Activated CD8-positive, alpha-beta T cell treated with anti-CD3 and anti-CD28 coated beads for 36 hours (primary cell): ENCODE measurements at regions not wholly inside any gene's neighbourhood (a gene's known extent, or its start where the extent isn't known, plus 50 kb on each side); places are given as distances from the start of the nearest gene placed in this dataset.

Source experiments
- ATAC-seq: fragments of 200-7000 bp; cut with Tn5 transposase; one replicate; pipeline ENCODE4 v1.10.0; 2021; ENCODE audit warnings: mild to moderate bottlenecking, moderate library complexity
- CTCF ChIA-PET: fragments of 350-600 bp; sonication (Branson Sonifier 250); formaldehyde crosslinking; loops from one replicate; lab custom pipeline; 2021; ENCODE audit warnings: antibody characterized with exemption; lab: Charles Lee
- POLR2A ChIA-PET: fragments of 350-600 bp; sonication (Branson Sonifier 250); formaldehyde crosslinking; loops from one replicate; lab custom pipeline; 2021; ENCODE audit warnings: antibody characterized with exemption; lab: Charles Lee
- DNase-seq: peaks from one replicate; pipeline ENCODE4 v3.0.0-alpha.2; 2020
- H3K27ac Mint-ChIP-seq: one replicate; pipeline ENCODE4 v1.8.0; 2021; ENCODE audit warnings: mild to moderate bottlenecking, mixed read lengths
- H3K27me3 Mint-ChIP-seq: one replicate; pipeline ENCODE4 v1.8.0; 2021; ENCODE audit warnings: mixed read lengths
- H3K36me3 Mint-ChIP-seq: one replicate; pipeline ENCODE4 v1.8.0; 2021; ENCODE audit warnings: low read depth, mixed read lengths
- H3K4me1 Mint-ChIP-seq: one replicate; pipeline ENCODE4 v1.8.0; 2021; ENCODE audit warnings: low read depth, mixed read lengths
- H3K4me3 Mint-ChIP-seq: one replicate; pipeline ENCODE4 v1.8.0; 2021; ENCODE audit warnings: mild to moderate bottlenecking, moderate library complexity, mixed read lengths
- H3K9me3 Mint-ChIP-seq: one replicate; pipeline ENCODE4 v1.8.0; 2021; ENCODE audit warnings: mixed read lengths
- CTCF ChIP-seq: fragments of 200-600 bp; IDR thresholded peaks from one replicate; pipeline ENCODE4 v1.8.0; 2022; ENCODE audit warnings: antibody characterized with exemption, mild to moderate bottlenecking
- intact Hi-C: fragments of 100-400 bp; cut with micrococcal nuclease; formaldehyde crosslinking; loops from one replicate; pipeline ENCODE4 v1.10.0; 2022

GRCh38 chr4:89422441-89422990 is 114.9 kb upstream of the GPRIN3 start:
- ChIA-PET CTCF (interaction anchor here (0.8 to 1.7 kb wide), 2 partner anchors 13 to 16 kb away, joined by 3 to 5 read pairs; no protein-coding TSS in a partner anchor), POLR2A (no interaction called here)
- no peak for DNase-seq
- no peak for TF ChIP-seq CTCF
- Mint-ChIP-seq H3K36me3 (no peaks in the 10 kb centered on the region), H3K4me1 (peaks cover 3% of the 10 kb centered on the region), H3K4me3 (no peak overlapping the region), H3K27ac (no peak overlapping the region), H3K27me3 (no peaks in the 10 kb centered on the region), H3K9me3 (no peaks in the 10 kb centered on the region)
- ATAC-seq, result no peak
- intact Hi-C loops, result no loop called here

DNA sequence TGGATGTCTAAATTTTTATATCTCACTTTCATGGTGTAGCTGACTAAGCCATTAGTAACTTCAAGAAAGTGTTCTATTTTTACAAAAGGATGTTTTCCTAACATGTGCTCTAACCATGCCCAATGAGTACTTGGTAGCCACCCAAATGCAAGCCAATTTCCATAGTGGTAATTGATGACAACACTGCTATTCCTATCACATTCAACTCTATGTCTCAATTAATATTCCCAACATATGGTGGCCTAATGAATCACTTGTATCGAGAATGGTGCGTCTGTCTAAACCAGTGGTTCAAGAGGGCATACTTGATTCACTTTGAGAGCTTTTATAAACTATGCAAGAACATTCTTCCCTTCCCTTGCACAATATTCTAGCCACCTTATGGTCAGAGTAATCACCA is 112.9 kb upstream of the GPRIN3 start:
- no peaks in the 10 kb centered on the region for H3K27me3 Mint-ChIP-seq
- DNase-seq, result no peak
- TF ChIP-seq CTCF, result no peak
- H3K27ac Mint-ChIP-seq, result no peak overlapping the region
- intact Hi-C loops, result no loop called here
- no peak for ATAC-seq
- H3K4me3 Mint-ChIP-seq, result no peak overlapping the region
- no peaks in the 10 kb centered on the region for H3K36me3 Mint-ChIP-seq
- H3K9me3 Mint-ChIP-seq, result no peaks in the 10 kb centered on the region
- ChIA-PET POLR2A (no interaction called here), CTCF (interaction anchor here (1.0 kb wide), 1 partner anchor 166 kb away, joined by 4 read pairs; no protein-coding TSS in a partner anchor)
- peaks cover 3% of the 10 kb centered on the region for H3K4me1 Mint-ChIP-seq

GRCh38 chr4:89419111-89419695 is 111.6 kb upstream of the GPRIN3 start:
- ATAC-seq (no peak), DNase-seq (no peak)
- no peak overlapping the region for H3K27ac Mint-ChIP-seq
- ChIA-PET POLR2A (no interaction called here), CTCF (interaction anchor here (2.4 kb wide), 1 partner anchor 192 kb away, joined by 8 read pairs; no protein-coding TSS in a partner anchor)
- no peak overlapping the region for H3K4me3 Mint-ChIP-seq
- H3K9me3 Mint-ChIP-seq, result no peaks in the 10 kb centered on the region
- intact Hi-C loops, result no loop called here
- H3K27me3 Mint-ChIP-seq, result no peaks in the 10 kb centered on the region
- no peak for TF ChIP-seq CTCF
- no peaks in the 10 kb centered on the region for H3K36me3 Mint-ChIP-seq
- H3K4me1 Mint-ChIP-seq, result peaks cover 3% of the 10 kb centered on the region

DNA sequence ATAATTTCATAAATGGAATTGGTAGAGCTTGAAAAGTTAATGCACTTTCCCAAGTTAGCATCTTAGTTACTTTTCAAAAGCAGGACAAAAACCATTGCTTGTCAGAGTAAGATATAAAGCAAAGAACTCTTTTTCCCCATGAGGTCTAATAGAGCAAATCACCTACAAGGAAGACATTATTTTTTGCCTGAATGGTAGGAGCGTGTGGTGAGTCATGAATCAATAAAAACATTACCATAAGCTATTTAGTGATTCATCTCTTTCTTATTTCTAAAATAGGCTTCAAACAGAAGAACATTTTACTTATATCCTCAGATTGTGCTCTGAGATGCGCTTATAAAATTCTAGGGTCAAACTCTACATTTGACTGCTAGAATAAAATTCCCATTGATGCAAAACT is 109.4 kb upstream of the GPRIN3 start:
- Mint-ChIP-seq H3K27me3 (no peaks in the 10 kb centered on the region), H3K36me3 (no peaks in the 10 kb centered on the region), H3K4me3 (no peak overlapping the region), H3K9me3 (no peaks in the 10 kb centered on the region), H3K27ac (no peak overlapping the region), H3K4me1 (peaks cover 3% of the 10 kb centered on the region)
- DNase-seq (no peak), ATAC-seq (no peak)
- intact Hi-C loops, result no loop called here
- TF ChIP-seq CTCF, result no peak
- POLR2A ChIA-PET, result no interaction called here
- CTCF ChIA-PET, result interaction anchor here (2.4 kb wide), 1 partner anchor 190 kb away, joined by 8 read pairs; no protein-coding TSS in a partner anchor

GRCh38 chr4:89413518-89413917 is 105.9 kb upstream of the GPRIN3 start:
- no peaks in the 10 kb centered on the region for H3K27me3 Mint-ChIP-seq
- DNase-seq (no peak), ATAC-seq (no peak)
- TF ChIP-seq CTCF, result no peak
- no peak overlapping the region for H3K27ac Mint-ChIP-seq
- intact Hi-C loops, result no loop called here
- H3K4me1 Mint-ChIP-seq, result no peaks in the 10 kb centered on the region
- no peak overlapping the region for H3K4me3 Mint-ChIP-seq
- ChIA-PET CTCF (no interaction called here), POLR2A (no interaction called here)
- H3K36me3 Mint-ChIP-seq, result no peaks in the 10 kb centered on the region
- no peaks in the 10 kb centered on the region for H3K9me3 Mint-ChIP-seq
